Ishikawa (cell line): ENCODE measurements at regions not wholly inside any gene's neighbourhood (a gene's known extent, or its start where the extent isn't known, plus 50 kb on each side); places are given as distances from the start of the nearest gene placed in this dataset.

Source experiments
- CEBPB ChIP-seq: IDR thresholded peaks from 2 replicates; pipeline ENCODE4 v1.6.1; 2012
- EGR1 ChIP-seq: IDR thresholded peaks from 2 replicates; pipeline ENCODE4 v1.6.1; 2012
- EP300 ChIP-seq: IDR thresholded peaks from 2 replicates; pipeline ENCODE4 v1.6.1; 2012; ENCODE audit warnings: borderline replicate concordance
- MAX ChIP-seq: IDR thresholded peaks from 2 replicates; pipeline ENCODE4 v1.6.1; 2012
- REST ChIP-seq: IDR thresholded peaks from 2 replicates; pipeline ENCODE4 v1.6.1; 2012; ENCODE audit warnings: low read depth, mild to moderate bottlenecking
- TAF1 ChIP-seq: IDR thresholded peaks from 2 replicates; pipeline ENCODE4 v1.6.1; 2012; ENCODE audit warnings: low read depth, mild to moderate bottlenecking
- TCF12 ChIP-seq: IDR thresholded peaks from 2 replicates; pipeline ENCODE4 v1.6.1; 2012; ENCODE audit warnings: low read depth
- TEAD4 ChIP-seq: IDR thresholded peaks from 2 replicates; pipeline ENCODE4 v1.6.1; 2012
- ZBTB7A ChIP-seq: IDR thresholded peaks from 2 replicates; pipeline ENCODE4 v1.6.1; 2012; ENCODE audit warnings: low read depth

- no peak for TF ChIP-seq EP300
- TF ChIP-seq EGR1, result no peak
- TF ChIP-seq REST, result no peak
- TF ChIP-seq TAF1, result no peak
- TF ChIP-seq TCF12, result no peak
- TF ChIP-seq MAX, result no peak
- TF ChIP-seq CEBPB, result no peak
- no peak for TF ChIP-seq TEAD4
- TF ChIP-seq ZBTB7A, result no peak
Measured at GRCh38 chr16:16879567-16880251, 500.8 kb downstream of the NPIPA7 start.
